Lung microvascular endothelial cell (primary cell): ENCODE measurements at regions not wholly inside any gene's neighbourhood (a gene's known extent, or its start where the extent isn't known, plus 50 kb on each side); places are given as distances from the start of the nearest gene placed in this dataset.

Experiments used
- DNase-seq, 2 donors: peaks; one replicate each; pipeline versions ENCODE4 v3.0.0 to v3.0.0-alpha.2; 2010; ENCODE audit warnings: low read depth in 2 of 2

- peak; percentile 20 to 94 for DNase-seq
Observed at GRCh38 chr12:3336606-3337311, 154.2 kb upstream of the PRMT8 start.

DNA sequence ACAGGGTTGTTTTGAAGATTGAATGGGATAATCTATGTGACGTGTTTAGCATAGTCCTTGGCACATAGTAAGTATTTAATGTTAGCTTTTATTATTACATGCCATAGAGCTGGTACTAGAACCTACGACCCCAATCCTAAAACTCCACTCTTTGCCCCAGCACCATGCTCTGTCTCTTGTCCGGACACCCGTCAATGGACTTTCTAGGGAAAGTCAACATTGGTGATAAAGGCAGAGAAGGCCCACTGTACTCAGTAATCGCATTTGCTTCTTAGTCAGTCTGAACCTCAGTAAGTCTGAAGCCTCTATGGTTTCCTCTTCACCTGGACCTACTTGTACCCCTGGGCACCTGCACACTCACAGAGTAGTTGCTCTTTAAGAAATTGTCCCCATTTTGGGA, 153.1 kb upstream of the PRMT8 start:
- DNase-seq, result no peak

DNA sequence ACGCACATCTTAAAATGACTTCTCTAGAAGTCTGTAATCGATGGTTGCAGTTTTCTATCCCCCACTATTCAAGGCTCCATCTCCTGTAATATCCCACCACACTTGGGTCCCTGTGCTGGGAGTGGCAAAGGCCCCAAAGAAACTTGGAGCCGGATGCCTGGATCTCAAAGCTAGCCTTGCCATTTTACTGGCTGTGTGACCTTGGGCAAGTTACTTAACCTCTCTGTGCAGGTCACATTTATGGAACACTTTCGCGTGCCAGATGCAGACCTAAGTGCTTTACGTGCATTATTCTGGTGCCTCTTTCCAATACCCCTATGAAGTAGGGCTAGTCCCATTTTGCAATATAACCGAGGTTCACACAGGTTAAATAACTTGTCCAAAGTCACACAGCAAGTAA, 151.8 kb upstream of the PRMT8 start:
- no peak for DNase-seq

DNA sequence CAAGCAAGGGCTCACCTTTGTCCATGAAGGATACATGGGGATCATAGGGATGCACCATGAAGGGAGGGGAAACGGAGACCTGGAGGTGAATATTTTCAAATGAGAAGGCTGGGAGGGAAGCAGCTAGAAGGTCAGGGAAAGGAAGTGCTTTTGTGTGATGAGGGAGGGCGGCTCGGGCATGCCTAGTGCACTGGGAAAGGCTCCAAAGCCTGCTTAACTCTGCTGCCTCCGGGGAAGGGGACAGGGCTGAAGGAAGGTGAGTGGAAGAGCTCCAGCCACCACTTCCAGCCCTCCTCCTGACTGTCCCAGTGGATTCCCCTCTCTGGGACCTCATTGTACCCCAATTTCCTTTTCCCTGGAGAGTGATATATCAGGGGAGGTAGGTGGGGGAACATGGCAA, 149.4 kb upstream of the PRMT8 start:
- no peak for DNase-seq

- peak; percentile 57 to 70 for DNase-seq
Observed at GRCh38 chr12:3342051-3342450, 149.0 kb upstream of the PRMT8 start.

DNA sequence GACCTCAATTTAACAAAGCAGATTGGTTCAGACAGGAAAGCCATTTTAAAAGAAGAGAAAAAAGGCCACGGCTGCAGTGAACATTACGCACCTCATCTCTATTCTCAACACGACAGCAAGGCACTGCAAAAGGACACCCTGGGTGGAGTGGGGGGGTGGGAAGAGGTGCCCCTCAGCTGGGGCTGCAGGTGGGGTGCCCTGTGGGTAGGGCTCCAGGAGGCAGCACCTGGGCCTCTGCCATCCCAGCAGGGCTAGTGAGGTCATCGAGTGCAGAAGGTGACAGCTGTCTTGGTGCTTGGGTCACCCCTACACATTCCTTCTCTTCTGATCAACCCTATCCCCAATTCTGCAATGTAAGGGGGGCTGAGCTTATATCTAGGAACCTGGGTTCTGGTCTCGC, 142.9 kb upstream of the PRMT8 start:
- no peak for DNase-seq

- DNase-seq, result no peak
Observed at GRCh38 chr12:3350432-3350831, 140.6 kb upstream of the PRMT8 start.

GRCh38 chr12:3351731-3352130, 139.3 kb upstream of the PRMT8 start:
- no peak for DNase-seq

DNA sequence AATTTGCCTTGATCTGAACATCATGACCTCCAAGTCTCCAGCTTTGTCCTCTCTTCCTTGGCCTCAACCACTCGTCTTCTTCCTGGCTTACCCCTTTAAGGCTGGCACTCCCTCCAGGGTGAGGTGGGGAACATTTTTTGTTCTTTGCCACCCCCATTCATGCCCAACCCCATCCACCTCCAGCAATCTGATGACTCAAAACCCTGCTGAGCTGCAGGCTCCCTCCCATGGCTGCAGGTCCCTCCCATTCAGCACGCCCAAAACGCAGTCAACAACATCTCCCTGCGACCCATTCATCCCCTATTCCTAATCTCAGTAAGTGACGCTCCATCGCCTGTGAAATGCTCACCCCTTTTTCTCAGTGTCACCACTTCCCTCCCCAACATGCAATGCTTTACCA, 138.8 kb upstream of the PRMT8 start:
- DNase-seq, result no peak

DNA sequence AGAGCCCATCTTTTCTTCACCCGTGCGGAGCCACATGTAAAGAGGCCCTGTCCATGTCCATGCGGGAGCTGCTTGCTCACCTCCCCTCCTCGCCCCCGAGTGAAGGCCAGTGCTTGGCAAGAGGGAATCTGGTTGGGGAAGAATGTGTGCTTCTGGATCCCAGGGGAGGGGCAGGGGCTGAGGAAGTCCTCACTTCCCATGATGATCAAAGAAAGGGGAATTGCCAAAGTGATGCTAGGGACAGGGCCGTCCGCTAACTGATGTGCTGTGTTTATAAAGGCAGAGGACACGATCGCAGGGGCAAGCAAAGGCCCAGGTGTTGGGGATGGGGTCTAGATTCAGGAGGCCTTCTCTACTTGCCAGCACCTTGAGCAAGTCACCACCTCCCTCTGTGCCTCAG, 137.4 kb upstream of the PRMT8 start:
- no peak for DNase-seq

GRCh38 chr12:3354586-3354985, 136.4 kb upstream of the PRMT8 start:
- DNase-seq, result no peak

DNA sequence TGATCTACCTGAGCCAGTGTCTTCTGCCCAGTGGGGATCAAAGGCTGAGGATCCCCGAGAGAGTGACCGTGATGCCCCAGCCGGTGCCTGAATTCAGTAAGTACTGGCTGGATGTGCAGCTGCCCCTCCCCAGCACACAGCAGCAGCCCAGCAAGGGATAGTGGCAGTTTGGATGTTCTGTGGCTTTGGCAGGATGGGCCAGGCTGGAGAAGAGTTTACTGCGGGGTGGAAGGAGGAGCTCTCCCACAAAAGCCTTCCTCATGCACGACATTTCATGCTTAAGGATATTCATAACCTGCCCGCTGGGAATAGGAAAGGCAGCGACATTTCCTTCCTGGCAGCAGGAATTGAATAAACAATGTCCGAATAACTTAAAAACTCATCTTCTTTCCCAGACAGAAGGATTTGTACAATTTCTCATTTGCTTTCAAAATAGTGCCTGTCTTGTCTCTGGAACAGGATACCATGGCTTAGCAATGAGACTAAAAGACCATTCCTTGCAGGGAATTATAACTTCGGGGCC, 135.6 kb upstream of the PRMT8 start:
- DNase-seq, result no peak

- DNase-seq, result no peak
Observed at GRCh38 chr12:3357950-3358525, 133.0 kb upstream of the PRMT8 start.

DNA sequence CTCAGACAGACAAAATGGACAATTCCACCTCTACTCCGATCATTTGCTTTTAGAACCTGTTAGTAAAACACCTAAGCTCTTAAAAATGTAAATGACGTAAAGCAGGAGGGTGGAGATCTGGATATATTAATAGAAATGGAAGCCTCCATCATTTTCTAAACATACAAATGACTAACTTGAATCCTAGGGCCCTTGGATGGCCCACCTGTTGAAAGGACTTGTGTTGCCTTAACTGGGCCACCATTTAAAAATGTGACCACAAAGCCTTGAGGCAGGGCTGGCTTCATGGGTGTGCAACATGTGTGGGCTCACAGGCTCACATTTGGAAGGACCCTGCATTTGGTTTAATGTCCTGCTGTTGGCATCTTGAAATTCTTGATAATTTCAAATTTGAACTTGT, 131.5 kb upstream of the PRMT8 start:
- no peak for DNase-seq

- no peak for DNase-seq
Observed at GRCh38 chr12:3361146-3361545, 129.9 kb upstream of the PRMT8 start.

DNA sequence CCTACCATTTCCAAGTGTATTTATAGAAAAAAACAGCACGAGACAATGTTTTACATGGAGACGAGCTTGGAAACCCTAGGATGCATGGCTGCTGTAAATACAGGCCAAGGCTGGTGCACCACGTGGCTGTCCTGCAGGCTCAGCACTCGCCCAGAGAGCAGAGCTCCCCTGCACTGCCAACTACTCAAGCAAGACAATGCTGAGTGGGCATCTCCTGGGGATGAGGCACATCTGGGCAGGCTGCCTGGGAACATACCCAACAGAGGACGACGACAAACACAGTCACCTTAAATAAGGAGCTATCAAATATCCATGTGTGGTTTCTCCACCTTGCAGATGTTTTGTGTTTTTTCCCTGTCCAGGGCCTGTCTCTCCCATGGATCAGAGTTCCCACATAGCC, 128.3 kb upstream of the PRMT8 start:
- no peak for DNase-seq

- no peak for DNase-seq
Observed at GRCh38 chr12:3363608-3364007, 127.4 kb upstream of the PRMT8 start.

GRCh38 chr12:3364226-3364625, 126.8 kb upstream of the PRMT8 start:
- DNase-seq, result no peak

DNA sequence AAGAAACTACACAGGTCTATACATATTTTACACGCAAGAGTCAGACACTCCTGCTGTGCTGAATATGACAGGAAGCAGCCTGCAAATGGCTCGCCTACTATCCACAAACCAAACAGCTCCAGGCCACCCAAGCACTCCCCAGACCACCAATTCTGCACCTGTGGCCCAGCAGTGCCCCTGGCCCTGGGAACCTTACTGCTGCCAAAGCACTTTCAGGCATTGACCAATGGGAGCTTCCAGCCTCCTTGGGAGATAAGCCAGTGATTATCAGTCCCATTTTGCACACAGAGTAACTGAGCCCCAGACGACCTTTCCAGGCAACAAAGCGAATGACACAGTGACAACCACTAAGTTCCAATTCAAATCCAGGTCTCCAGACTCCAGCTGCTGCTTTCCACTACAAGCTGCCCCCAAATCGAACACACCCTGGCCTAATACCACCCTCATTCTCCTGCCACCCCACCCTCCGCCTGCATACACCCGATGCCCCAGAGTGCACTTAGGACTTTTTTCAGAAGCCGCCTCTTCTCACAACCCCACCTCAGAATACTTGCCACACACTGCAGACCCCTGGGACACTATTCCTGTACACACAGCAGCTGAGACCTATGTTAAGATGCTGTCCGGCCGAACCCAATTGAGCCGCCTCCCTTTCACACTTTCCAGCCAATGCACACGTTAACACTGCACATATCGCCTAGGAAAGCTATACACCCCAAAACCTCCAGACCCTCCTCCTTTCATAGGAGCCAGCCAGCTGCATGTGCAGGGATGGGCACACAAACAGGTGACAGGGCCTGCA, 126.1 kb upstream of the PRMT8 start:
- no peak for DNase-seq

GRCh38 chr12:3365463-3366411, 125.3 kb upstream of the PRMT8 start:
- DNase-seq, result peak in 1 of 2 donors; percentile 8

DNA sequence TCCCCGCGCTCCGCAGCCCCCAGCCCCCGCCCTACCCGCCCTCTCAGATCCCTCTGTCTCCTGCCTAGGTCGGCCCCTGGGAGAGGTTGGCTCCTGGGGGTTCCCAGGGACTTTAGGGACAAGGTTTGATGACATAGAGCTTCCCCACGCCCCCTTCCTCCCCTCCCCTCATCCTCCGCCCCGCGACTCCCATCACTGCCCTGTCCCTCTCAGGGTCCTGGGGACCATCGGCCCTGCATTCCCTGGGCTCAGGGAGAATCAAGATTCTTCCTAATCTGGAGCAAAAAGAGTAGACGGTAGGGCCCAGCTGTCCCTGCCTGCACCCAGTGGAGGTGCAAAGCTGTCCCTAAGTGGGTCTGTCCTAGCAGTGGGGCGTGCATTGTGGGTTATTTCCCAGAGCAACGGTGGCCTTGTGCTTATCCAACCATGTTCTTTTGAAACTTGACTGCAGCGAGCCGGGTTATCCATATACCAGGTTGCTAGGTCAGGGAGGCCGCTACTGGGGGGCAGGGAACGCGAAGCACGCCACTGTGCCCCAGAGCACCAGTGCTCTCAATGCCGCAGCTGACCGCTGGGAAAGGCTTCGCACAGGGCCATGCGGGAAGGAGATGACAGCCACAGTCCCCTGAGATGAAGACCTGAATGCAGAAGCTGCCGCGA, 124.4 kb upstream of the PRMT8 start:
- no peak for DNase-seq
